HPDE6-E6E7 (cell line): ENCODE measurements at regions not wholly inside any gene's neighbourhood (a gene's known extent, or its start where the extent isn't known, plus 50 kb on each side); places are given as distances from the start of the nearest gene placed in this dataset.
"Not testable (repeated sequence)": the region's sequence is repeated elsewhere in the genome, so short reads cannot be mapped to it uniquely, and the experiment has no call there.

Experiments
- DNase-seq: peaks from one replicate; pipeline ENCODE4 v3.0.0; 2011; ENCODE audit warnings: missing footprints; ENCODE audit errors: extremely low spot score

DNA sequence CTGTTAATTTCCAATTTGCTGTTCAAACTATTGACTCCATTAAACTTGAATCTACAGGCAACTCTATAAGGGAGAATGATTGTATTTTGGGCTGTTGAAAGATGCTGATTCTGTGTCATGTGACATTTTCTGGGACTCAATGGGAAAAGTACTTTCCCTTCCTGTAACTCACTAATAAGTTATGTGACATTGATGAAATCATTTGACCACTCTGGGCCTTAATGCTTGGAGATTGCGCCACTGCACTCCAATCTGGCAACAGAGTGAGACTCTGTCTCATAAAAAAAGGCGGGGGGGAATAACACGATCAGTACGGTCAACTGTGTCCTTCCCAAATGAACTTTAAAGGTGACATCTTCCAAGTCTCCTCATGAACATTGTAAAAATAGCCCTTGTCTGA, 215.2 kb upstream of the SGO1 start:
- DNase-seq = no peak

DNA sequence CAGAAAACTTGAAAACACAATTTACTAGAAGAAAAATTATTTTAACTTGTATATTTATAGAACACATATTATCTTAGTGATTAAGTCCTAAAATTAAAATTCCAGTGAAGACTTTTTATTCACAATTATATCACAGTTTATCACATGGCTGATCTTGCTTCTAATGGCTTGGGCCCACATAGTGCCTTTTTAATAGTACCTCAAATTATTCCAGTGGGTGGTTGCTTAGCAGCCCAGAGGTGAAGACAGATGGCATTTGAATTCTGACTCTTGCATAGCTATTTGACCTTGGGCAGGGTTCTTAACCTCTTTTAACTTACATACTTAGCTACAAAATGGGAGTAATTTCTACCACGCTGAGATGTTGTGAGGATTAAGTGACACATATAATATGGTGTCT, 214.7 kb upstream of the SGO1 start:
- no peak for DNase-seq

DNA sequence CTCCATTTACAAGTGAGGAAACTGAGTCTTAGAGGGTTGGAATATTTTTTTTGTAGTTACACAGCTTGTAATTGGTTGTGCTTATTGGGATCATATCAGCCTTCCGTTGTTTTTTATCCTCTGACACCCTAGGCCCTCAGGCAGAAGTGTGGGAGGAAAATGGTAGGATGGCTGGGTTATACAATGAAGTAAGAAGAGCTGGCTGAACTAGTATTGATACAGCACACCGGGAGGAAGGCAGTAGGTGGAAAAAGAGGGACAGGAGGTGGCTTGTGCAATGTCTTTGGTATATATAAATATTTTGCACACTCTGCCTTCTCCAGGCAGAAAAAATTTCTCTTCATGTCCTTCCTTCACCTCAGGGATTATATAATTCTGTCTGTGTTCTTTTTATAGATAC, 214.3 kb upstream of the SGO1 start:
- no peak for DNase-seq

DNA sequence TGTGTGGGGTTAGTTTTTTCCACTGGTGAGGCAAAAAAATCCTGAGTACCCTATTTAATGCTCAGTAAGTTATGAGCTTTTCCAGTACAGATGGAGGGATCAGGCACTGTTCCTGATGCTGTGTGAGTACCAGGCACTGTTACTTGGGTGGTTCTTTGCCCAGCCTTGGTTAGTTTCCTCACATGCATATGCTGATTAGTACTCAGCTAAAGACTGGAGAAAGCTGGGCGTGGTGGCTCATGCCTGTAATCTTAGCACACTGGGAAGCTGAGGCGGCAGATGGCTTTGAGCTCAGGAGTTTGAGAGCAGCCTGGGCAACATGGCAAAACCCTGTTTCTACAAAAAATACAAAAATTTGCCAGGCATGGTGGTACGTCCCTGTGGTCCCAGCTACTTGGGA, 210.3 kb upstream of the SGO1 start:
- DNase-seq = no peak

DNA sequence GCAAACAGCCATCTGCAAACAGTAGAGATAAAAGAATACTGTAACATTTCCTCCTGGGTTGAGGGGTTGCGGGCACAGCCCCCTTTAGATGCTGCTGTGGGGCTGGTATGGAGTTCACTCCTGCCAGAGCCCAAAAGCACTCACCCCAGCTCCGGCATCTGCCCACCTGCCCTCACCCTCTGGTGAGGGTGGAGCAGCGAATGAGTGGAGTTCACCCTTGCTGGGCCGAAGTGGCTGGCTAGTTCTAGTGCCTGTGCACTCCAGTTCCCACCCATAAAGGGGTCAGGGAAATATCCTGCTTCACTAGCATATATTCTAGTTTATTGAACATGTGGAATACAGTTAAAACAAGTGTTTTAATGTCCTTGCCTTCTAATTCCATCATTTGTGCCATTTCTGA, 209.7 kb upstream of the SGO1 start:
- DNase-seq = no peak

DNA sequence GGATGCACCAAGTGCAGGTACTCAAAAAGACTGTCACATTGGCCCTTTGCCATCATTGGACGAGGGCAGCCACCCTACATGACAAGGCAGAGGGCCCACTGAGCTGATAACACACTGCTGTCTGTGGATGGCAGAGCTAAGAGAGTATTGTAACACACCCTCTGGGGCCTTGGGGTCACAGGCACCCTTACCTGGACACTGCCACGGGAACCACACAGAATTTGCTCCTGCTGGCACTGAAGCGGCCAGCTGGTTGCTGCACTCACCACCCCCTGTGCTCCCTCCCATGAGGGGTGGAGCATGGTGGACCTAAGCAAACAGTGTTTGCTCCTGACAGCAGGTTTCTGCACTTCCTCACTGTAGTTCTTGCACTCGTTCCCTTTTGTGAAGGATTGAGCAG, 208.2 kb upstream of the SGO1 start:
- no peak for DNase-seq

DNA sequence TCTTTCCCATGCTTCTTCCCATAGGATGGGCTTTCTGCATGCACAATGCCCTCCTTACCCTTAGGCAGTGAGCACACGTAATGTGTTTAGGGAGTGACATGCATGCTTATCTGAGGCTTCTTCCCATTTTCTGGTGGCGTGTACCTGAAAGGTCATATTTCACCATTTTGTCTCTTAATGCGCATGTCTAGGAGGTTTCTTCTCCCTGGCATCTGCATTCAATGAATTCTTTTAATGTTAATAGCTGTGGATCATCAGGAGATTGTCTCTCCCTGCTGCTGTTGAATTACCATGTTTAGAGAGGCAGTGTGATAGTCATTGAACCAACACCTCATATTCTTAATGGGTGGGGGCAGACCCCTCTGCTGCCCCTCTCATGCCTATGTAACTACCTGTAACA, 205.6 kb upstream of the SGO1 start:
- no peak for DNase-seq

DNA sequence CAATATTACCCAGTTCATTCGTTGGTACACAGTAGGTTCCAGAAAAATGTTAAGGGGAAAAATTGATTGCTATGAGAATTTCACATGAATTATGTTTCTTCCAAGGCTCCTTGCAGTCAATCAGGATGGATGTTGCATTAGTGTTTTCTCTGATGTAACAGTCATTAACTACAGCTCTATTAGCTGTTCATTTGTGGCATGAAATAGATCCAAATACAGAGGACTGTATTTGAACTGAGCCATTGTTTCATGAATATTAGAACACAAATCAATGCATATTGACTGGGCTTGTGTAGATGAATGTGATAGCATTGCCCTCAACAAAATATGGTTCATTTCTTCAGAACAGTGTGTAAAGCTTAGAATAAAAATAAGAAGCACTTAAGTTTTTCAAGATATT, 203.0 kb upstream of the SGO1 start:
- DNase-seq = no peak

DNA sequence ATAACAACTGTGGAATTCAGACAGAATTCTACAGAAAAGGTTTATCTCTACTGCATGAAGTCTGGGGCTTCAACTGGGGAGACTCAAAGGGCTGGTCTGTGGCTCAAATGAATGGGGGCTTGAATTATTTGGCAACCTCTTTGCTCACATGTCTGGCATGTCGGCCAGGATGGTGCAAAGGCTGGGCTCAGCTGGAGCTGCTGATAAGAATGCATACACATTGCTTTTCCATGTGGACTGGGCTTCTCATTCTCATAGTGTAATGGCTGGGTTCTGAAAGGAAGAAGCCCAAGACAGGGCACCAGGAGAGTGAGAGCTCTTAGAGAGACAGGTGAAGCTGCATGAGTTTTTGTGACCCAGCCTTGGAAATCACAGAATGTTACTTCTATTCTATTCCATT, 194.3 kb upstream of the SGO1 start:
- no peak for DNase-seq

DNA sequence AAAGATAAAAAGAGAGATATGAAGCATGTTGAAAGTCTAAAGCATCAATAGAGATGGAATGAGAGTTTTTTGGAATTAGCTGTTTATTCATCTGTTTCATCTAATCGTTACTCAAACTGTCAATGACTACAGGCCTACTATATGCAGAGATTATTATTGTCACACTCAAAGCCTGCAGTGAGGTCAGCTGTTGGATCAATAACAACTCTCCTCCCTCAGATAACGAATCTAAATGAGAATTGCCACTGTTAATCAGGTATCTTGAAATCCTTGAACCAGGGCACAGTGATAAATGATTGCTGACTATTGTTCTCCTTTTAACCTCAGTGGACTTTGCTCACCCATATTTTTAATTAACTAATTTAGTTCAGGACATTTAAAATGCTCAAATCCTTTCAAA, 192.3 kb upstream of the SGO1 start:
- DNase-seq = no peak

DNA sequence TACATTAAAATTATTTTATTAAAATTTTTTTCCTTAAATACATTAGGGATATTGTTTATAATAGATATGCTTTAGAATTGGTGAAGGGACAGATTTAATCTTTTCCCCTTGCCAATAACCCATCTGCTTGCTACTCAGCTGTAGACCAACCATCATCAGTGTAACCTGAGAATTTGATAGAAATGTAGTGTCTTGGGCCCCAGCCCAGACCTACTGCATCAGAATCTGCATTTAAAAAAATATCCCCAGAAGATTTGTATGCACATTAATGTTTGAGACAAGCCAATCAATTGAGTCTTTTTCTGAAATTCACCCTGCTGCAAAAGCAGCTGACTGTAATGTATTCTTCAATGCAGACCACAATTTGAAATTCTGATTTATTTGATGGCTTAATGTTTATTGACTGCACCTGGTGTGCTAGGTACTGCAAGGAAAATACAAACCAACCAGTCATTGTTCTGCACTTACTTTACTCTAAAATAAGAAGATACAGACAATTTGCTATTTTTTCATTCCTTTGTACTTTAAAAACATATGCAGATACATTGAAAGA, 190.7 kb upstream of the SGO1 start:
- DNase-seq = no peak

DNA sequence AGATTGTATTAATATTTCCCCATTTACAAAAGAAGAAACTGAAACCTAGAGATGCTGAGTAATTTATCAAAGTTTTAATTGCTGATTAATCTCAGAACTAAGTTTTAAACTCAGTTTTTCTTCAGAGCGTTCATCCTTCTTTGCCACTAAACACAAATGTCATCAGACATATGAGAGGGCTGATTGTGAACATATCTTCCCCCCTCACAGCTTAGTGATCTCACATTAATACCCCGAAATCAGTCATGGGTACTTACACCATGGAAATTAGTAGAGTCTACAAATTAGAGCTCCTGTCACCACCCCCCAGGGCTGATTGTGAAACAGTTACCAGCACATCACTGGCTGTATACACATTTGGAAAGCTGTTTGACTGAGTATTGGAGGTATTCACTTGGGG, 189.3 kb upstream of the SGO1 start:
- no peak for DNase-seq

DNA sequence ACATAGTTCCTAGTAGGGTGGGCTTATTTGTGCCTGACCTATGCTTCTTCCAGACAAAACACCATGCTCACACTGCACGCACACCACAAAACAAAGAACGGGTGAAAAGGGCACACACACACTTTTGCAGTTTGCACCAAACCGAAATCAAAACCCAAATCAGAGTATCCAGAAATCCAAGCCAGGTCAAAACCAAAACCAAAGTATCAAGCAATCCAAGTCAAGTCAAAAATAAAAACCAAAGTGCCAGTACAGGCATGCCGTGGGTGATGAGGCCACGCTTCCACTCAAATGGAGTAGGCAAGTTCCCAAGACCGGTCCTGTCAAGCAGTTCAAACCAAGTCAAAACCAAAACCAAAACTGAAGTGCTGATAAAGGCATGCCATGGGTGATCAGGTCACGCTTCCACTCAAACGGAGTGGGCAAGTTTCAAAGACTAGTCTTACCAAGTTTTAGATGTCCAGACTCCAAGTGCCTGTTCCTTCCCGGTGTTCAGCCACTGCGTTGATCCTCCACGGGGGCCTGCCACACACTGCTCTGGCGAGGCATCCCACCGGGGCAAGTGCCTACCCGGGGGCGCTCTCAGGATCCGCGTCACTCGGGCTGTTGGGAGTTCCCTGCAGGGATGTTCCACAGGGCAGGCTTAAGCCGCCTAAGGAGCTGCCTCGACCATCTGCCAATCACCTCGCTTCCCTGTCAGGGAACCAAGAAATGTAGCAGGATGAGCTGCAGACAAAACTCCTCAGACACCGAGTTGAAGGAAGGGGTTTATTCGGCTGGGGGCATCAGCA, 184.5 kb upstream of the SGO1 start:
- not testable (repeated sequence) for DNase-seq

DNA sequence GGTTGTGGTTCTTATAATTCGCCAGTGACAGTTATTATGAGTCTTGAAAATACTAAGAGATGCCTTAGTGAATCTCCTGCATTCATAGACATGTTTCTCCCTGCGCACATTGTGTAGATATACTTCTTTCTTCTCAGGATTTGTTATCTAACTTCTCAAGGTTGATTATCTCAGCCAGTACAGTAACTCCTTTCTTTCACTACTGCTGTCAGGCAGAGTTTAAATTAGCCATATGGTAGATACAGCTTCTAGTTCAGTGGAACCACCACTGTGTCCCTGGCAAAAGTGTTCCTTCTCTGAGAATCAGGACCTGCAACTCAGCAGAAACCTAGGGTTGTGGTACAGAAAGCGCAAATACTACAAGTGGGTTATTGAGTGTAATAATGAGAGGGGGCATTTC, 175.0 kb upstream of the SGO1 start:
- DNase-seq = no peak

DNA sequence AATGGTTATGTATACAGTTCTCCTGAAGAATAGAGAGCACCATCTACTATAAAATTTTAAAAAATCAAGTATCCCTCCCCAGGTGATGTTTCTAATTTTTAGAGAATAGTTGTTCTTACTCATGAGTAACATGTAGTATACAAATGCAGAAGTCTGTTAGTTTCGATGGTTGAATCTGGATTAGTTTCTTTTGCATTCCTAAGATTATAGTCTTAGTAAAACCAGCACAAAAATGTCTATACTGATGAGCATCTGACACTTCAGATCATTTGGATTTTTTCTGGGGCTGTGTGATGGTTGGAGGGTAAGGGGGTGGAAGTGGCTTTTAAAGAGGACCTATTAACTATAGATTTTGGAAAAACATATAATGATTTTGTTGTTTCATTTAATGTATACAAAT, 167.3 kb upstream of the SGO1 start:
- DNase-seq = no peak

DNA sequence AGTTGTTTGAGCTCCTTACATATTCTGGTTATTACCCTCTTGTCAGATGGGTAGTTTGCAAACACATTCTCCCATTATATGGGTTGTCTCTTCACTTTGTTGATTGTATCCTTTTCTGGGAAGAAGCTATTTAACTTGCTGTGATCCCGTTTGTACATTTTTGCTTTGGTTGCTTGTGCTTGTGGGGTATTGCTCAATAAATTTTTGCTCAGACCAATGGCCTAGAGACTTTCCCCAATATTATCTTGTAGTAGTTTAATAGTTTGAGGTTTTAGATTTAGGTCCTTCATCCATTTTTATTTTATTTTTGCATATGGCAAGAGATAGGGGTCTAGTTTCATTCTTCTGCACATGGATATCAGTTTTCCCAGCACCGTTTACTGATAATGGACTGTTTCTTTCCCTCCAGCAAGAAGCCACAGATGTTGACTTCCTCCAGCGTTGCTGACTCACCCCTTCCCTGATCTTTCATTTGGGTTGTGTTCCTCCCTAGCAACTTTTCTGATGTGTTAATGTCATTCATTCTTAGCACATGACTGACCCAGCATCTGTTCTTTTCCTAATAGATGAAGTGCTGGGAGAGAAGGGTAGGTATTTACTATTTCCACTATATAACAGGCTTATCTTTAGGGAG, 166.7 kb upstream of the SGO1 start:
- DNase-seq = no peak

DNA sequence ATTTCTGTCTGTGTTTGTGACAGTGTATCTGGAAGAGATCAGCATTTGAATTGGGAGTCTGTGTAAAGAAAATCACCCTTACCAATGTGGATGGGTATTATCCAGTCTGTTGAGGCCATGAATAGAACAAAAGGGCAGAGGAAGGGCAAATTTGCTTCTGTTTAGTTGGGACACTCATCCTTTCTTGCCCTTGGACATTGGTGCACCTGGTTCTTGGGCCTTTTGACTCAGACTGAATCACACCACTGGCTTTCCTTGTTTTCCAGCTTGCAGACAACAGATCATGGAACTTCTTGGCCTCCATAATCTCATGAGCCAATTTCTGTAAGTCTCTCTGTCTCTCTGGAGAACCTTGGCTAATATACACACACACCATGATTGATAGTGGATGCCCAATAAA, 164.4 kb upstream of the SGO1 start:
- no peak for DNase-seq

DNA sequence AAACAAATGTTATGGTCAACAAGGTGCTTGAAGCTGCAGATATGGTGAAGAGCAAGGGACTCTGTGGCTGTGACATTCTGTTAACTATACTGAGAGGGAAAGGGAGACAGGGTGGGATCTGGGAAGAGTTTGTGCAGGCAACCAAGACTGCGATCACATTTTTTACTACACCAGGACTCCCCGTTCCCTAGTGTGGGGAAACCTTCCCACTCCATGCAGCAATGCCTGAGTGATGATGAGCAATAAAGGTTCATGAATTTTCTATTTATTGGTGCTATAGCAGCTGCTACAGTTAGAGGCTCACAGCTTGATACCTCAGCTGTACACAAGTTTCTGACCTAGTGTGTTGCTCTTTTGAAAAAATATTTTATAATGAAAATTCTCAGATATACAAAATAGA, 160.9 kb upstream of the SGO1 start:
- DNase-seq = no peak

DNA sequence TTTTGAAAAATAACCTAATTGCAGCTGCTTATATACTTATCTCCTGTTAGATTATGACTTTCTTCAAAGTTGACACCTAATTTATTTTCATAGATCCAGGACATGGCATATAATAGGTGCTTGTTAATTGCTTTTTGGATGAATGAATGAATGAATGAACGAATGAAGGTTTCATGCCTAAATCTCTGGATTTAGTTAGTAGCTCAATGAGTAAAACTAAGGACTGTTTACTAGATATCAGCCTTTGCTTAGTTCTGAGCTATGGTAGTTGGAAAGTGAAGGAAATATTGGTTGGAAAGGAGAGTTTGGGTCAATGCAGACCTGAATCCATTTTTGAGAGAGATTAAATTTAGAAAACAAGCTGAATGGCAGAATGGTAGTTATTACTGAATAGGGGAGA, 160.4 kb upstream of the SGO1 start:
- no peak for DNase-seq

DNA sequence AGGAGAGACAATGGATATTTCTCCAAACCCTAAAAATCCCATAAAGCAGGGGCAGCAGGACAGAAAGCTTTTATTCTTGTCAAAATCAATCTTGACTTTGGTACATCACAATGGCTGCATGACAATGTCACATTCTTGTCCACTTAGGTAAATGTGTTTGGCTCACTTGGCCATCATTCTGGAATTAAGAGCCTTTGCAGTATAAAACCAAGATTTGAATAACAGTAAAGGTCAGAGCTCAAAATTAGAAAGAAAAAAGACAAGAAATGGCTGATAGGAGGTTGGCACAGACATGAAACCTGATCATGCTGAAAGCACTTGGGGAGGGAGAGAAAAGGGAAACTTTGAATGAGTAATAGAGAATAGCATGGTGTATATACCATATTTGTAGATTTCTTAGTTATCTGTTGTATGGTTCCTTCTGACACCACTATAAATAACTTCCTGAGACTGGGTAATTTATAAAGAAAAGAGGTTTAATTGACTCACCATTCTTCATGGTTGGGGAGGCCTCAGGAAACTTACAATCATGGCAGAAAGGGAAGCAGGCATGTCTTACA, 158.5 kb upstream of the SGO1 start:
- DNase-seq = no peak

DNA sequence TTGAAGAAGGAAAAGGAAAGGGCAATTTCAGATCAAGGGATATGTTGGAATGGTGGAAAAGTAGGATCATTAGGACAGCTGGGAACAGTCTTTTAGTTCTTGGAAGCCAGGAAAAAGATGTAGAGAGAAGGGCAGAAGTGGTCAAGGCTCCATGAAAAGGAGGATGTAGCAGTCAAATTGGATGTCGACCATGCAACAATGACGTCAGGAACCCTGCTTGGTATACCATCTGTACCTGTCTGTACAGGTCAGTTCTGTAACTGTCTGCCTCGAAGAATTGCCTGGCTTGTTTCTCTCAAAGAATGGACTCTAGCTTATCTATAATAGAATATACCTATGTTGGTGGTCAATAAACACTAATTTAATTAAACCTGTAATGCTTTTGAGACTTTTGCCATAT, 157.8 kb upstream of the SGO1 start:
- DNase-seq = no peak

DNA sequence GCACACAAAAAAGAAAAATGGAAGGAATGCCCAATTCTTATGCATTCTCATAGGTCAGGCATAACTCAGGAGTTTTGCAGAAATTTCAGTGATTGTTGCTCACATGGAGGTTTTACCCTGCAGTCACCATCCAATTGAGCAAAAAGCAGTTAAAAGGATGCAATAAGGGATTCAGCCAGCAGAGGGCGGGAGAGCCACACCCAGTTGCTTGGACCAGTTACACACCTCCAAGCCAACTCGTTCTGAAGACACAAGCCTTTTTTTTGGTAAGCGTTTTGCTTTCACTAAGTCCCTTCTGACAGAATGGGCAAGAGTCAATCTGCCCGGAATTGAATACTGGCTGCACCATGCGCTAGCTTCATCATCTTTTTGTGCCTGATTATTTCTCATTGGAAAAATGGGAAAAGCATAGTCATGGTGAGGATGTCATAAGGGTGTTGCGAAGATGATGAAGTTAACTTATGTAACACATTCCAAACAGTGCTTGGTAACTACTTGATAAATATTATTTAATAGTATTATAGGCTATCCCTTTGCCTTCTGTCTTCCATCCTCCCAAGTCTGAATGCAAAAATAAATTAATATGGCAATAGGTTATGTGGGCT, 154.4 kb upstream of the SGO1 start:
- DNase-seq = peak; percentile 0

DNA sequence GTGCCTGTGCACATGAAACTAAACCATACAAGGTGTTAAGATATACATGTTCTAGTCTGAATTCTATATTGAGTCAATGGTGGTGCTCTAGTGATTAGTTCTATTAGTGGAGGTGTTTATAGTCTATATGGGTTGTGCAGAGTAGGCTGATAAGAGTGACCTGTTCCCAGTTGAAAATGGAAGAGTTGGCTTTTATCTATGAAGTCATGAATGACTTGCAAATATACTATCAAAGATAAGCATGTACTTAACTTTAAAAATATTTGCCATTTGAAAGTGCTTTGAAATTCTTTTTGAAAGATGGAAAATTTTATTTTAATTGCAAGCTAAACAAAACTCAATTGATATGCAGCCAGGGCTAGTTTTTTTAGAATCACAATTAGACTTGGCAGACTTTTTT, 150.6 kb upstream of the SGO1 start:
- no peak for DNase-seq
